NB4 (cell line): ENCODE measurements at regions not wholly inside any gene's neighbourhood (a gene's known extent, or its start where the extent isn't known, plus 50 kb on each side); places are given as distances from the start of the nearest gene placed in this dataset.

Source experiments
- MYC ChIP-seq: IDR thresholded peaks from 2 replicates; pipeline ENCODE4 v1.6.1; 2011; ENCODE audit warnings: low read depth, low read length
- POLR2A ChIP-seq: IDR thresholded peaks from 2 replicates; pipeline ENCODE4 v1.6.1; 2011; ENCODE audit warnings: mild to moderate bottlenecking; ENCODE audit not compliant: insufficient read length; ENCODE audit errors: extremely low read depth
- TF ChIP-seq, protein P1 (sequence below): IDR thresholded peaks from one replicate; pipeline ENCODE4 v1.5.1; 2012; ENCODE audit warnings: low read depth, low read length
- TF ChIP-seq, protein P2 (sequence below): IDR thresholded peaks from 2 replicates; pipeline ENCODE4 v1.6.1; 2011; ENCODE audit warnings: low read depth, low read length

DNA sequence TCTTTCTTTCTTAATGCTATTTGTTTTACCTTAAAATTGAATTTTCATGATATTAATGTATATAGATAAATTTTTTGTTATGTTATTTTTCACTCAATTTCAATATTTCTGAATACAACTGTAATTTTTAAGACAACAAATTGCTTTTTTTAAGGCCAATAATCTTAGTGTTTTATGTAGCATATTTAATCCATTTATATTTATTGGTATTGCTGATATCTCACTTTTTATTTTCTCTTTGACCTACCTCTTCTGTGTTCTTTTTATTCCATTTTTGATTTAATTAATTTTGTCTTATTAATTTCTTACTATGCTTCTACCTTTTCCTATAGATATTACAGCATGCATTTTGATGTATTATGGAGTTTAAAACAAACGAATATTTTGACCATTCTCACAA is 460.1 kb upstream of the AGA start:
- TF ChIP-seq, protein P1, sequence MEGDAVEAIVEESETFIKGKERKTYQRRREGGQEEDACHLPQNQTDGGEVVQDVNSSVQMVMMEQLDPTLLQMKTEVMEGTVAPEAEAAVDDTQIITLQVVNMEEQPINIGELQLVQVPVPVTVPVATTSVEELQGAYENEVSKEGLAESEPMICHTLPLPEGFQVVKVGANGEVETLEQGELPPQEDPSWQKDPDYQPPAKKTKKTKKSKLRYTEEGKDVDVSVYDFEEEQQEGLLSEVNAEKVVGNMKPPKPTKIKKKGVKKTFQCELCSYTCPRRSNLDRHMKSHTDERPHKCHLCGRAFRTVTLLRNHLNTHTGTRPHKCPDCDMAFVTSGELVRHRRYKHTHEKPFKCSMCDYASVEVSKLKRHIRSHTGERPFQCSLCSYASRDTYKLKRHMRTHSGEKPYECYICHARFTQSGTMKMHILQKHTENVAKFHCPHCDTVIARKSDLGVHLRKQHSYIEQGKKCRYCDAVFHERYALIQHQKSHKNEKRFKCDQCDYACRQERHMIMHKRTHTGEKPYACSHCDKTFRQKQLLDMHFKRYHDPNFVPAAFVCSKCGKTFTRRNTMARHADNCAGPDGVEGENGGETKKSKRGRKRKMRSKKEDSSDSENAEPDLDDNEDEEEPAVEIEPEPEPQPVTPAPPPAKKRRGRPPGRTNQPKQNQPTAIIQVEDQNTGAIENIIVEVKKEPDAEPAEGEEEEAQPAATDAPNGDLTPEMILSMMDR: no peak
- no peak for TF ChIP-seq POLR2A
- no peak for TF ChIP-seq MYC
- TF ChIP-seq, protein P2, sequence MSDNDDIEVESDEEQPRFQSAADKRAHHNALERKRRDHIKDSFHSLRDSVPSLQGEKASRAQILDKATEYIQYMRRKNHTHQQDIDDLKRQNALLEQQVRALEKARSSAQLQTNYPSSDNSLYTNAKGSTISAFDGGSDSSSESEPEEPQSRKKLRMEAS: no peak
